ENCODE measurements at regions not wholly inside any gene's neighbourhood (a gene's known extent, or its start where the extent isn't known, plus 50 kb on each side); places are given as distances from the start of the nearest gene placed in this dataset.

GRCh38 chr2:8267721-8268120, 414.1 kb upstream of the ID2 start:
- no peak for TF ChIP-seq POLR2A (IDR thresholded peaks at IDR 0.05)
- TF ChIP-seq, protein P1, sequence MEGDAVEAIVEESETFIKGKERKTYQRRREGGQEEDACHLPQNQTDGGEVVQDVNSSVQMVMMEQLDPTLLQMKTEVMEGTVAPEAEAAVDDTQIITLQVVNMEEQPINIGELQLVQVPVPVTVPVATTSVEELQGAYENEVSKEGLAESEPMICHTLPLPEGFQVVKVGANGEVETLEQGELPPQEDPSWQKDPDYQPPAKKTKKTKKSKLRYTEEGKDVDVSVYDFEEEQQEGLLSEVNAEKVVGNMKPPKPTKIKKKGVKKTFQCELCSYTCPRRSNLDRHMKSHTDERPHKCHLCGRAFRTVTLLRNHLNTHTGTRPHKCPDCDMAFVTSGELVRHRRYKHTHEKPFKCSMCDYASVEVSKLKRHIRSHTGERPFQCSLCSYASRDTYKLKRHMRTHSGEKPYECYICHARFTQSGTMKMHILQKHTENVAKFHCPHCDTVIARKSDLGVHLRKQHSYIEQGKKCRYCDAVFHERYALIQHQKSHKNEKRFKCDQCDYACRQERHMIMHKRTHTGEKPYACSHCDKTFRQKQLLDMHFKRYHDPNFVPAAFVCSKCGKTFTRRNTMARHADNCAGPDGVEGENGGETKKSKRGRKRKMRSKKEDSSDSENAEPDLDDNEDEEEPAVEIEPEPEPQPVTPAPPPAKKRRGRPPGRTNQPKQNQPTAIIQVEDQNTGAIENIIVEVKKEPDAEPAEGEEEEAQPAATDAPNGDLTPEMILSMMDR (IDR thresholded peaks at IDR 0.05), result no peak
